Stimulated activated CD8-positive, alpha-beta memory T cell treated with anti-CD3 and anti-CD28 coated beads, Interleukin-7, amount 100 ng/mL, for 1 hour (primary cell): ENCODE measurements at regions not wholly inside any gene's neighbourhood (a gene's known extent, or its start where the extent isn't known, plus 50 kb on each side); places are given as distances from the start of the nearest gene placed in this dataset.

ENCODE experiments used
- DNase-seq, 2 donors: peaks; one replicate each; pipeline ENCODE4 v3.0.0-alpha.2; 2020; ENCODE audit warnings: low read depth in 2 of 2

DNA sequence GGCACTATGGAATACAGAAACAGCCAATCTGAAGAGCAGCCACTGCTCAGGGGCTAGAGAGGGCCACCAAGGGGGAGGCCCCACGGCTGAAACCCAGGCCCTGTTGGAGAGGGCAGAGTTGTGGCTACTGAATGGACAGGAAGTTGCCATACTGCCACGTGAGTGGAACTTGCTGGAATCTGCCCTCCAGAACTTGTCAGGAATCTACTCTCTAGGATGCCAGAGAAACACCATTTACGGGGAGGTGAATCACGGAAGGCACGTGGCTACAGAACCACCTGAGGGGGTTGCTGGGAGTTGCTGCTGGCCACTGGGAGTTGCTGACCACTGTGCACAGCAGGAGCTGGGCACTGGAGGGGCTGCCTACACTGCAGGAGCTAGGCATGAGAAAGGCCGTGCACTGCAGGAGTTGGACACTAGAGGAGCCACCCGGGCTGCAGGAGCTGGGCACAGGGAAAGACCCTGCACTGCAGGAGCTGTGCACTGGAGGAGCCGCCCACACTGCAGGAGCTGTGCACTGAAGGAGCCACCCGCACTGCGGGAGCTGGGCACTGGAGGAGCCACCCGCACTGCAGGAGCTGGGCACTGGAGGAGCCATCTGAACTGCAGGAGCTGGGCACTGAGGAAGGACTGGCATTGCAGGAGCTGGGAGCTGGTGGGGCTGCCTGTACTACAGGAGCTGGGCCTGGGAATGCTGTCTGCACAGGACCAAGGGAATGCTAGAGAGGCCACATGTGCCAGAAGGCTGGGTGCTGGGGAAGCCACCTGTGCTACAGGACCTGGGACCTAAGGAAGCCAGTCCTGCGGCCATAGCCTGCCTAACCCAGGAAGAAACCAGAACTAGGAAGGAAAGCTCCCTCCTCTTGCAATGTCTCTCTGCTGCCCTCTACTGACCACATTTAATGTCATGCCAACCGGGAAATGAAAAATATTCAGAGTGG, 343.4 kb downstream of the MATN1 start:
- peak in 1 of 2 donors; percentile 5 for DNase-seq

DNA sequence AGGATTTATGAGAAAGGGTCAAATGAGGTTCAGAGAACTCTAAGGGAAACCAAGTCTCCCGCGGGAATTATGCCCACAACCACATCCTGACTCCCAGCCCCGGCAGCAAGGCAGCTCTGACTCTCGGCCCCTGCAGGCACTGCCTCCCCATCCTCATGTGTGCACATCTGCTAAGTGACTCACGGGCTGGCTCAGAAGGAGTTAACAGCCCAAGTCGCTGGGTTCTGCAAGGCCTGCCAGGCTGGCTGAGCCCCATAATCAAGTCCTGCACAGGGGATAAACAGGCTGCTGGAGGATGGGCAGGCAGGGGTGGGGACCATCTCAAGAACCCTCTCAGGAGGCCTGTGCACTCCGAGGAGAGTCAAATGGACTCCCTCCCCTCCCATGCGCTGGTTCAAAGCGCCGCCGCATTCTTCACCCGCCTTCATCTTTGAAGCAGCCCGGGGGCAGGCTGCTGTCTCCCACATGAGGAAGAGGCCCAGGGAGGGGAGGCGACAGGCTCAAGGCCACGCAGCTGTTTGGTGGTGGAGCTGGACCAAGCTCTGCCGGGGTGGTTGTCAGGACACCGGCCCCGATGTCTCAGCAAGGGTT, 344.3 kb downstream of the MATN1 start:
- DNase-seq, result no peak

DNA sequence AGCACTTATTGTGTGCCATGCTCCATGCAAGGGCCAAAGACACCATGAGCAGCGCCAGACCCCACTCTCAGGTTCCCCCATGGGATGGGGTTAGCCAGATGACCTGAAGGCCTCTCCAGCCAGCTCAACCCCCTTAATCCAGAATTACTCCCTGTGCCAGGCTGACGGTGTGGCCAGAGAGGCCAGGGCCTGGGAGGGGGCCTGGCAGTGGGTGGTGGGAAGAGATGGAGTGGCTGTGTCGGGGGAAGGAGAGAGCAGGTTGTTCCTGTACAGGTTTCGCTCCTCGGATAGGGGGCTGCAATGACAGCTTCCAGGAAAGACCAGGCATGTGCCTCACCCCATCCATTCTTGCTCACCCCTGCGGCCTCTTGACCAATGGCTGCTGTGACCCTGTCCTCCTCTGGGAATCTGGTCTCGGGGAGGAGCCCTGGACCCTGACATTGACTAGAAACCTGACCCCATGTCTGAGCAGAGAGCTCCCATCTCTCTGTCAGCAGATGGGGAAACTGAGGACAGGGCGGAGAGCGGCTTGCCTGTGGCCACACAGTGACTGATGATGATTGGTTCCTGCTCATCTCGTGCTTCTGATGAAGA, 345.3 kb downstream of the MATN1 start:
- DNase-seq, result no peak

DNA sequence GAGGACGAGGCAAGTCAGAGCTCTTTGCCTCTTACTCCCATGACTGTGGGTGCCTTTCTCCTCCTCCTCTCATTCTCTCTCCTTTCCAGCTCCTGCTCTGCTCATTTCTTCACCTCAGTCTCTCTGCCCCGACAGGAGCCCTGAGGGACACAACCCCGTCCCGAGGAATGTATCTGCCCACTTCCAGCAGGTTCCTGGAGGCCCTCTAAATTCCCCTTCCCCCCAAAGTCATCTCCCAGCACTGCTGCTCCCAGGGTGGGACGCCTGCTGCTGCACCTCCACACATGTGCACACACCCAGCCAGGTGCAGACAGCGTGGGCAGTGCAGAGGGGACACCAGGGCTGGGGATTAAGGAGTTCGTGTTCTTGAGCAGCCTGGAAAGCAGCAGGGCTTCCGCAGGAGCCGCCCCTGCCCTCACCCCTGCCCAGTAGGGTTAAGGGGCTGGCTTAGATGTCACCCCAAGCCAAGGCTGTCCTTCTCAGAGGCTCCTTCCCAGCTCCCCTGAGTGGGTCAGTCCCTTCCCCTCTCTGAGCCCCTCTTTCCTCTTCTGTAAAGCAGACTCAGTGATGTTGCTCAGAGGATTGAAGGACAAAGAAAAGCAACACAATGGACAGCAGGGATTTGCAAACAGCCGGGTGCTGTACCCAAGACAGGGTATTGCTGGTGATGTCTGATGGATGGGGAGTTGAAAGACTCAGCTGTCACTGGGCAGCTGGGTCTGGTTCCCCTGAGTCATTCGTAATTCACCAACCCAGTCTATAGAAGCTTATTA, 346.0 kb downstream of the MATN1 start:
- DNase-seq, result no peak

DNA sequence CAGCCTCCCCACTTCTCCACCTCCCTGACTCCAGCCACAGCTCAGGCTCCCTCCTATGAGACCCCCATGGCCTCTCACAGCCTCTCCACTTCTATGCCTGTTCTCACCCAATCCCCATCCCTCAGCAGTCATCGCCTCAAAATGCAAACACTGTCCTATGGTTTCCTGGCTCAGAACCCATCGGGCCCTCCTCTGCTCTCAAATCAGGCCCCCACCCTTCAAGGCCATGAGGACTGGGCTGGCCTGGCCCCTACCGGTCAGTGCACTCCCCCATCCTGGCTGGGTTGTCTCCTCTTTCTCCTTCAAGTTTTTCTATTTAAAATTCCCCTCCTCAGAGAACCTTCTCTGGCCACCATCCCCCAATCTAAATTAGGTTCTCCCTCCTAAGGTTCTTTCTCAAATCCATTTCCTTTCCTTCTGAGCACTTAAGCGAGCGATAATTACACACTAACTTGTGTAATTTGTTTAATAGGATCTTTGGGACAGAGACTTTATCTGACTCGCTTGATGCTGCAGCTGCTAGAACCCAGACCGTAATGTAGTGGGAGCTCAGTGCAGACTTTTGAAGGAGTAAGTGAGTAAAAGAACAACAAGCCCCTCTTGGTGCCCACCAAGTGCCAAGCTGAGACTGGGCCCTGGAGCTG, 347.2 kb downstream of the MATN1 start:
- DNase-seq, result no peak

DNA sequence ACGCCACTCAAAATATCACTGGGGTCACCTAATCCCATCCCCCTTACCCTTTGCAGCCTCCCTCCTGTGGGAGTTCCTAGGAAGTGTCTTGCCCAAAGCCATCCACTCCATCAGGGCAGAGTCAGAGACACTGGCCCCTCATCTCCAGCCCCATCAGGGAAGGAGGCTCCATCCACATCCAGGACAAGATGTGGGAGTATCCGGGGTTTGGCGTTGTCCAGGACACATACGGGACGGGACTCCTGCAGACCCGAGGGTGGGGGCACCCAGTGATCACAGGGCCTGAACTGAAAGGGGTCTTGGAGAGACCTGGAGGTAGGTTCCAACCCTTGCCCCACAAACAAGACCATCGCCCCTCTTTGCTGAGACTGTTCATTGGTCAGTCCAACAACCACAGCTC, 348.2 kb downstream of the MATN1 start:
- no peak for DNase-seq

DNA sequence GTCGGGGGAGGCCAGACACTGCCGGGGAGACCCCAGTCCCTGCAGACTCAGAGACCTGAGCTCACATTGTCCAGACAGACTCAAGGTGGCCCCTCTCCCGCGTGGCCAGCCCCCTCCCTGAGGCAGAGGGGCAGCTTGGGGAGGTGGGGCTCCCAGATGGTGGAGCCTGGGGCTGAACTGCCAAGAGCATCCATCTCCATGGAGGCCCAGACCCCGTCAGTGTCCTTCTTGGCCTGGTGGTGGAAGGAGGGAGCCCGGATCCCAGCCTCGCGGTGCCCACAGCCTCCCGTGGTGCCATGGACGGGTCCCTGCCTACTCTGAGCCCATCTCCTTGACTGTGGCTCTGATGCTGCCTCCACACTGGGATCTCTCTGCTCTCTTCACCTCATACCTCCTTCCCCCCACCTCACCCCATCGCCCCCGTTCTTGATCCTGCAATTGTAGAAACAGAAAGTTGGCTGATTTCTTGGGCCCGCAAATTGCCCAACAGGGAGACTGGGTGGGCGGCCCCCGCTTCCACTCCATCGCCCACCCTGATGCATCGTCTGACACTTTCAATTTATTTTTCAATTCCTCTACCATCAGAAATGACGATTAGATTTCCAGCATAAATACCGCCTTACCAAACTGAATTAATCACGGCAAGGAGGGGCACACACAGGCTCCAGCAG, 348.9 kb downstream of the MATN1 start:
- no peak for DNase-seq

DNA sequence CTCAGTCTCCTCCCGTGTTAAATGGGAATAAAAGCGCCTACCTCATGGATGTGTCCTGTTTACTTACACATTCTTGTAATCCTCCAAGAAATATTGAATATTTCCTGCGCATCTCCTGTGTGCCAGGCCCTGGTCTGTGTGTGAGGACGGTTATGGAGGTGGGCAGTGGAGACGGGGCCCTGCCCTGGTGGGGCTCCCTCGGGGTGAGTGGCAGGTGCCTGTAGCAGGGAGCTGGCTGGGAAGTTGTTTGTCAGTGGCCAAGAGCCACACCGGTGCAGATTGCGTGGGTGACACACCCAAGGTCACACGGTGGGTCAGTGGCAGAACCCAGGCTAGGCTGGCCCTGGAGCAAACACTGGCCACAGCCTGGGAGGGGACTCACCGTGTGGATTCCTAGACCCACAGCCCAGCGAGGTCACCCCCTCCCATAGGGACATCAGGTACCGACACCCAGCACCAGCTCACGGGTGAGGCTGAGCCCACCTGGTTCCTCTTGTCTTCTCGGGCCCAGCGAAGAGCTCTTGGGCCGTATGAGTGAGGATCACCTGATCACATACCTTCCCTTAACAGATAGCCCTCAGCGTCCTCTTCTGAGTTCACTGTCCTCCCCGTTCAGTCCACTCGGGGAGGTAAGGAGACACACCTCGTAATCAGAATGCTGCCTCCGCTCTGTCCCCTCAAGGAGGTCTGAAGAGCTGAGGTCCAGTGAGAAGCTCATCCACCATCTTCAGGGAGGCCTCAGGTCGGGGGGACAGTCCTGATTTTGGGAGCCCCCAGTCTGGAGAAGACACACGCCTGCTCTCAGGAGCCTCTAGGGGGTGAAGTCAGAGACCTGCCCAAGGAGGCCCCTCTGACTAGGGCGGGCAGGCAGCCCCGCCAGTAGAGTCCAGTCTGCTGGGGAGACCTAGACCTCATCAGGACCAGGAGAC, 349.6 kb downstream of the MATN1 start:
- DNase-seq, result no peak

DNA sequence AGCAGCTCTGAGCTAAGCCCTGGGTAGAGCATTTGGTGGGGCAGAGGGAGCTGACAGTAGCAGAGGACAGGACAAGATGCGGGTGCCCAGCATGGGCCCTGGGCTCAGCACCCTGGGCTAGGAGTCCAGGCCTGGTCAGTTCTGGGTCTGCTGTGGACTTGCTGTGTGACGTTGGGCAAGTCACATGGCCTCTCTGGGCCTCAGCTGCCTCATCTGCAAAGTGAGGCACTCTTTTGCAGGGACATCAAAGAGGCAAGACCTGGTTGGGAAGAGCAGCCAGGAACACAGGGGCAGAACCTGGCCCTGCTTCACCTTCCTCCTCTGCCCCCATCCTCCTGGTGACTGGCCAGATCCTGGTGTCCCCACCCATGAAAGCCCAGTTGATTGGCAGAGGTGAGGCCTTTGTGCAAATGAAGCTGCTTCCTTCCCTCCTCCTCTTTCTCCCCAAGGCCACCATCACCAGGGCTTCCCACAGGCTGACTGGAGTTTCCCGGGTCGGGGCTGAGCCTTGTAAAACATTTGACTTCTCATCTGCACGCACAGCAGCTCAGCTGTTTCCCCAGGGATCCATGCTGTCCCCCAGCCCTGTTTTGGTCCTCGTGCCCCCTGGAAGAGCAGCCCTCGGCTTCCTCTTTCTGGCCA, 350.5 kb downstream of the MATN1 start:
- no peak for DNase-seq

DNA sequence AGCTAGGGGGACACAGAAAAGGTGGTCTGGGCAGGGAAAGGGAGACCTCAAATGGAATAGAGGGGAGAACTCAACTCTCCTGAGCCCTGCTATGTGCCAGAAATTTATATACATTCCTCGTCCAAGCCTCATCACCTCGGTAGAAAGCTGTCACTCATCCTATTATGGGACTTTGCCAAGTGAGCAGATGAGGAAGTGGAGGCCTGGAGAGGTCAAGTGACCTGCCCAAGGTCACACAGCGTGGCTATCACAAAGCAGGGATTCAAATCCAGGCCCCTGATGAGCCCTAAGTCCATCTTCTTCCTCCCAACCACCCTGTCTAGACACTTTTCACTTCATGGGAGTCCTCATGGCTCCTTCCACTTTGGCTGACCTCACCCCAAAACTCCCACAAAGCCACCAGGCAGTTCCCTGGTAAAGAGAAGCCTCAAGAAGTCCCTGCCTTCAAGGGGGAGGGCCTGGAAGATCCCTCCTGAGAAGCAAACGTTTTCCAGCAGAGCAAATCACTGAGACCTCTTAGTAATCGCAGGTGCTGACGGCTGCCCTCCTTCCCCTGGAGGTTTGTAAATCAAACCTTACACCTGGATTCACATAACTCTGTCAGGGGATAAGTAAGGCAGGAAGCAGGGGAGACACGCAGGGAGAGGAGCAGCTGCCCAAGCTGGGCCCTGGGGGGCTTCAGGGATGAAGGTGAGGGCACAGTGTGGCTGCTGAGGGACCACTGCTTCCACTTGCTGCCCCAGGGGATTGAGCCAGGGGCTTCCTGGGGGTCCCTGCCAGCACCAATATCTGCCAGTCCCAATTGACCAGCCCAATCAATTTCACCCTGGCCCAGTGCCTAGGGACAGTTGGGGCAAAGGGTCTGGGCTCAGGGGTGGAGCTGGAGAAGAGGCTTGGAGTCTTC, 351.2 kb downstream of the MATN1 start:
- no peak for DNase-seq

DNA sequence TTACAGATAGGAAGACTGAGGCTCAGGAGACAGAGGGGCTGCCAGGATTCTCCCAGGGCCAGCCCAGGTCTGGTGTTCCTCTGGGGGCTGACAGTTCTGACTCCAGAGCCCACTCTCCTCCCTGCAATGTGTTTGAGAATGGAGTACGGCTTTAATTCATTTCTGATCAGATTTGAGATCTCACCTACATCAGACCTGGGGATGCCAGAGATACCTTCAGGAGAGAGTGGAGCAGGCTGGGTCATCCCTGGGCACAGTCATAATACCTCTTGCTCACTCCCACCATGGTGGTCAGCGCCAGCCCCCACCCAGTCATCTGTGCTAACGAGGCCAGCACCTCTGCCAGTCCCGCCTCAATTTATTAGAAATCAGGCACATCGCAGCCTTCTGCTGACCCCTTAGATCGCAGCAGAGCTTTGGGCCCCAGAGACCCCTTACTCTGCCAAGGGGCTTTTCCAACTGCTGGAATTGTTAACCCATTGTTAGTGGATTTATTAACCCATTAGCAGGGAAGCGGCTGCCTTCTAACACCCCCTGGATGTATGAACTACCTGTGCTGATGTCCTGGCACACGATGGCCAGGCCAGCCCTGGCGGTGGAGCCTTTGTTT, 352.1 kb downstream of the MATN1 start:
- DNase-seq, result no peak

DNA sequence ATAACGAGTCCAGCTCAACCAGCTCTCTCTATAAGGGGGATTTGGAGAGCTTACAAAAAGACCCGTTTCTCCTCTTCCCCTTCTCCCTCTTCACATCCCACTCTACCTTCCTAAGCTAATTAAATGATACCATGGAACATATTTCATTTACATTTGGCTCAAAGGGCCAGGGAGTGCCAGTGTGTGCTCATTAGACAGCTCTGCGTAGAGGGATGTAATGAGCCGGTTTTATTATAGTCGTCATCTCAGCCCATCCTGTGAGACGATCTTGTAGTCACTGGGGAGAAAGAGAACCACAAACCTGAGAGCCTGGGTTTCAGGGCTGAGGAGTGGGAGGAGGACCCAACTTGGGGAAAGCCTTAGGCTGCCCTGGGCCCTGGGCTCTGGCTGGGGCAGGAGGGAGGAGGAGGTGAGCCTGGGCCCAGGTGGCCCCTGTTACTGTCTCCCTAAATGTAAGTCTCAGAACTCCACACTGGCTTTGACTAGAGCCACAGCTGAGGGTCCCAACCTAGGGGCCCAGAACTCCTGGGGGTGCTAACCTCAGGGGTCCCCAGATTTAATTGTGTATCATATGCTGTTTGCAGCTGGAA, 354.6 kb downstream of the MATN1 start:
- DNase-seq, result no peak

DNA sequence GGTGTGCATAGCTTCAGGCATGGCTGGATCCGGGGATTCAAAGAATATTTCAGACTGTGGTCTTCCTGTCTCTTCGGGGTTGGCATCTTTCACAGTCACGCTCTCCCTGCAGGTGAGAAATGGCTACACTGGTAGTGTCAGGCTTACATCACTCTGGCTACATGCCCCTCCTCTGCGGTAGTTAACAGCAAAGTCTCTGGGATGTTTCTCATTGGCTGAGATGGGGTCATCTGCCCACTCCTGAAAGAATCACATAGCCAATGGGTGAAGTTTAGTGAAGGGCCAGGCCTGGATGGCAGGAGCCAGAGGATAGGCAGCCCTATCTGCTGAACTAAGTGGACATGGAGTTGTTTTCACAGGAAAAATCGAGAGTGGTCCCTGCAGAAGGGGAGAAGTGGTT, 356.5 kb downstream of the MATN1 start:
- DNase-seq, result no peak

DNA sequence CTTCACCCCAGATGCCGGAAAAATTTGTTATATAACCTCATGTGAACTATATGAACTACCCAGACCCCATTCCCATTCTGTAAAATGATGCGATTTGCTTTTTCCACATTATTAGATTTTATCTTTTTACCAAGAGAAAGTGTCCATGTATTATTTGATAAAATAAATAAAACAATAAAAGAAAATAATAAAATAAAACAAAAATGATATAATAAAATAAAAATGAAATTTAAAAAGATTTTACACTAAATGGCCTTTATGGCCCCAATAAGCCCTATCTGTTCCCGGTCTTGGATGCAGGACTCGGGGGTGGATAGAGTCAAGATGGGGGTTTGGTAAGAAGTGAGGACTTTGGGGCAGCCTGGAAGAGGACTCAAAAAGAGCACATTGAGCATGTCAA, 357.2 kb downstream of the MATN1 start:
- DNase-seq, result no peak

DNA sequence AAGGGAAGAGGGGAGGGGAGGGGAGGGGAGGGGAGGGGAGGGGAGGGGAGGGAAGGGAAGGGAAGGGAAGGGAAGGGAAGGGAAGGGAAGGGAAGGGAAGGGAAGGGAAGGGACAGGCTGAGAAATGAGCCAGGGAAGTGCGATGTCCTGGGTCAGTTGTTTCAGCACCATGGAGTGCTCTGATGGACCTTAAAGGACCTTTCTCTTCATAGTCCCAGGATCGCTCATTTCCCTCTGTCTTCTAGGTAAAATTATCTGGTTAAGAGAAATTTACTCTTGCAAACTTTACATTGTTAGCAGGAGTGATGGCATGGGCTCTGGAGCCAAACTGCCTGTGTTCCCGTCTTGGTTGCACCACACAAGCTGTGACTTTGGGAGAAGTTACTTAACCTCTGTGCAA, 357.8 kb downstream of the MATN1 start:
- no peak for DNase-seq

DNA sequence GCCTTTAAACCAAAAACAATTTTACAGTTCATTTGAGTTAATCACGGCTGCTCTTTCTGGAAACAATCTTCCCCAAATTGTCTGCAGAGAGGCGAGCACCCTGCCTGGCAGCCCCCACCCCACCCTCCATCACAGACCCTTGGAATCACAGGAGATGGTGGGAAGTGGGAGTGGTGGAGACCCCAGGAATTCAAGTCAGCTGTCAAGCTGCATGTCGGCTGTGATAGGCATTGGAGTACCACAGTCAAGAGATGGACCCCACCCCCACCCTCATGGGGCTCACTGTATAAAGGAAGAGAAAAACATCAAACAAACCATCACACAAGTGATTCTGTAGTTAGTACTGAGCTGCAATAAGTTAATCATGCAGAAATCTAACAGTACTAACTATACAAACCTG, 360.4 kb downstream of the MATN1 start:
- no peak for DNase-seq

DNA sequence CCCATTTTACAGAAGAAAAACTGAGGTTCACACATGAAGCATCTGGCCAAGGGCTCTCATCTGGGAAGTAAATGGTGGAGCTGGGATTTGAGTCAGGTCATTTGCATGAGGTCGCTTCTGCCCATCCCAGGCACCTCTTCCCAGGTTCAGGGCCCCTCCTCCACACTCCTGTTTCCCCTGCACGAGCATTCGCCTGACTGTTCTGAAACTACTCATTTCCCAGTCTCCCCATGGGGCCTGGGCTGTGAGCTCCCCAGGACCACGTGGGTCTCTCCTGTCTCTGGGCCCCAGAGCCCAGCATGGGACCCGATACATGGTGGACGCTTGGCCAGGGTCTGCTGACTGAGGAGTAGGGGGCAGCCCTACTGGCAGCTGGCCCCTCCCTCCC, 360.8 kb downstream of the MATN1 start:
- no peak for DNase-seq
